ENCODE measurements at regions not wholly inside any gene's neighbourhood (a gene's known extent, or its start where the extent isn't known, plus 50 kb on each side); places are given as distances from the start of the nearest gene placed in this dataset.
A peak's percentile ranks its signal among the peaks of the same experiment; 100 is the strongest.

DNA sequence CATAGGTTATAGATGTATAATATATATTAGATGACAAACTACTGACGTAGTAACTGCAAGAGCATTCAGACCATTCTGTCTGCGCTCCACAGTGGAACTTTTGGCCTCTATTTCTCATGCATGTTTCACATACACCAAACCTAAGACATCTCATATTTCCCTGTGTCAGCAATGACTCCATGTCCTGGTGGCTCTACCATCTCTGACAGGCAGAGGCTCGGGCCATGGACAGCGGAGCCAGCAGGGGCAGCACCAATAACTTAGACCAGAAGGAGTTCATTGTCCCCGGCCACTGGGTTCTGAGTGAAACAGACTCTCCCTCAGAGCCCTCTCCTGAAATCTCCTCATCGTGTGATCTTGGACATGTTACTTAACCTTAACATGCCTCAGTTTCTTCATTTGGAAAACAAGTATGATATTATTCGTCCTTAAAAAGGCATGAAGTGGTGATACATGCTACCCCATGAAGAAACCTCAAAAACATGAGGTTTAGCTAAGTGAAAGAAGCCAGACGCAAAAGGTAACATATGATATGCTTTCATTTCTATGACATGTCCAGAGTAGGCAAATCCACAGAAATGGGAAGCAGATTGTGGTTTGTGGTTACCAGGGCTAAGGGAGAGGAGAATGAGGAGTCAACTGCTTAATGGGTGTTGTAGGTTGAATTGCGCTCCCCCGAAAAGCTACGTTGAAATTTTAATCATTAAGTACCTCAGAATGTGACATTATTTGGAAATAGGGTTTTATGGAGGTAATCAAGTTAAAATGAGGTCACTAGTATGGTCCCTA, 564.0 kb upstream of the JARID2 start:
- DNase-seq, result peak; percentile 60

DNA sequence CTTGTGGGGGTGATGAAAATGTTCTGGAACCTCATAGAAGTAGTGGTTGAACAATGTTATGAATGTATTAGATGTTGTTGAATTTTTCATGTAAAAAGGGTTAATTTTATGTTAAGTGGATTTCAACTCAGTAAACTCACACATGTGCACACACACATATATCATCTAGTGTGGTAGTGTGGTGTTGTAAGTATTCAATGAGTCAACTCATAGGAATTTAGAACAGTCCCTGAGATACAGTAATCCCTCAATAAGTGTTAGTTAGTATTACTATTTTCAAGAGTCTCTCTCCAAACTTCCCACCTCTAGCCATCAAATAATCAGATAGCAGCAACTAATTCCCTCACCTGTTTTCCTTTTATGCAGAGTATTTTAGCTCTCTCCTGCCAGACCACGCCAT, 563.1 kb upstream of the JARID2 start:
- peak; percentile 83 for DNase-seq

DNA sequence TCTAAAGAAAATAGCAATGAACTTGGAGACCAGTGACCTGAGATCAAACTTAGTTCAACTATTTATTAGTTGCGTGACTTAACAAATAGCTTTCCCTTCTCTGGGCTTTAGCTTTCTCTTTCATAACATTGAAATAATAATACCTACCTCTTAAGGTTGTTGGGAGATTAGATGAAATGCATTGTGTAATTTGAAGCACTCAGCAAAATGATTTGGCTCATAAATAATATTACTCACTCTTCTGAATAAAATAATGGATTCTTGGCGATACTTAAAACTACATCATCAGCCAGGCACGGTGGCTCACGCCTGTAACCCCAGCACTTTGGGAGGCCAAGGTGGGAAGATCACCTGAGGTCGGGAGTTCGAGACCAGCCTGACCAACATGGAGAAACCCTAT, 556.2 kb upstream of the JARID2 start:
- DNase-seq, result no peak

DNA sequence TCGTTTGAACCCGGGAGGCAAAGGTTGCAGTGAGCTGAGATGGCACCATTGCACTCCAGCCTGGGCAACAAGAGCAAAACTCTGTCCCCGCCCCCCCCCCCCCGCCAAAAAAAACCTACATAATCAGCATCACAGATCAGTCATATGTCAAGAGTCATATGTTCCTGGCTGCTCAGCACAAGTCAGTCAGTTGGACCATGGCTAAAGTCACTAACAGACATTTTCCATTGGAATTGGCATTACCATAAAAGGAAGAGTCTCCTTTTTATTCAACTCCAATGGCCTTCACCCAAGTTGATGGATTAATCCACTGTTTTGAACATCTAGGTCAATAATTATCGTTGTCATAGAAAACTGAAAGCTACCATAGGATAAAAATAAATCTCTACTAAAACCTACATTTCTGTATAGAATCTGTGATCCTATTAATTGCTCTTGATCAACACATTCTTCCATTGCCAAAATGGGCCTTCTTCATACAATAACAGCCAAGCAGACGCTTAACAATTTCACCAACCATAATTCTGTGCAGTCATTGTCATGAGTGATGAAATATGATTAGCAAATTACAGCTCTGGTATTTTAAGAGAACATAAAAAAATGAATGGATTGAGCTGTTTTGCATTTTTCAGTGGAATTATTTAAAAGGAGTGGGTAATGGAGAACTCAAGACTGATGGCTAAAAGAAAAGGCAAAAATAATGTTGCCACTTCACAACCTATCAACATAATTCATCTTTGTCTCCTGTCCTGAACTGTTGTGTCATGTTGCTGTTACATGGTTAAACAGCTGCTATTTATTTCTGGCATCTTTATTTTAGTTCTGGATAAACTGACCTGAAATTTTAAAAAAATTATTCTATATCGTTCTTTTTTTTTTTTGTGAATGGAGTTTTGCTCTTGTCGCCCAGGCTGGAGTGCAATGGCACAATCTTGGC, 555.5 kb upstream of the JARID2 start:
- DNase-seq, result peak; percentile 45

DNA sequence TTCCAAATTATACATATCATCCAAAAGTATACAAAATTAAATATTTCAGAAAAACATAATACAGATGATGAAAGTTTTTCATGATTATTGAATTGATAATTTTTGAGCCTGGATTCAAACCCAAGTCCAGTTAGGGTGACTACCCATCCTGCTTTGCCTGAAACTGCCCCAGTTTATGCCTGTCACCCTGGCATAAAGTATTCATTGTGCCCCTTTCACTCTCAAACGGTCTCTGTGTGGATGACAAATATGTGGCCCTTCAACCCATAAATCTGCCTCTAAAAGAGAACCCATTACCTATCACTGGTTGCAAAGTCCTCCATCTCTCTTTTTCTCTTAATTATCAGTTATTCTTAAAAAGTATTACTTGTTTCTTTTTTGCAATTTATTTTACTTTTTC, 553.7 kb upstream of the JARID2 start:
- no peak for DNase-seq

DNA sequence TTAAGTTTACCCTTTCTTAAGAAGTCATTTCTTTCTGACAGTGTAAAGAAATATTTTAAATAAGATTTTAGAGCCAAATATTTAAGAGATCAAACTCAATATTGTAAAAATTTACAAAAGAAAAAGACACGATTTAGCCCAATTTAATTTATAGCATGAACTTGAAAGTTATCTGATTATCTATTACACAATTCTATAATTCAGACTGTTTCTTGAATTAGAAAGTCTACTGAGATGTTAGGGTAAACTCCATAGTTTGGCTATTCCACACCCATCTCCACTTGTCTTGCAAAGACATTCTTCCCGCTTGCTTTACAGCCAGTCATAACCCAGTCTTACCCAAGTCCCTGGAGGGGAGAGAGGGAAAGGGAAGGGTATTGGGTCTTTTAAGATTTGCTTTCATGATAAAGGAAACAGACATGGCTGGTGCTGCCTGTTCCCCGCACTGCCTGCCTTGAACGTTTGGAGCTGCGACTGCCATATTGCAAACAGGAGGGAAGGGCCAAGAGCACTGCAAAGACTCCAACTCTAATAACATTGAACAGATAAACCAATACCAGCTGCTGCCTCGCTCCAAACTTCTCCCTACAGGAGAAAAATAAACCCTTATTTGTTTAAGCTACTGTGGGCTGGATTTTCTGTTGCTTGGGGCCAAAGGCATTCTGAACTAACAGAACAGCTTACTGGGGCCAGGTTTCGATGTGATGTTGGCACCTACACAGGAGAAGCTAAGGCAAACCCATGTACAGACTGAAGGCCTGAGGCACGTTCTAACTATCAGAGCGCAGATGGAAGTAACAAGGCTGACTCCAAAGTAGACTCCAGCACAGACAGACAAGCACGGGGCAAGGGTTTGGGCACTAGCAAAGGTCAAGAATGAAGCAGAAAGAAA, 552.3 kb upstream of the JARID2 start:
- no peak for DNase-seq

DNA sequence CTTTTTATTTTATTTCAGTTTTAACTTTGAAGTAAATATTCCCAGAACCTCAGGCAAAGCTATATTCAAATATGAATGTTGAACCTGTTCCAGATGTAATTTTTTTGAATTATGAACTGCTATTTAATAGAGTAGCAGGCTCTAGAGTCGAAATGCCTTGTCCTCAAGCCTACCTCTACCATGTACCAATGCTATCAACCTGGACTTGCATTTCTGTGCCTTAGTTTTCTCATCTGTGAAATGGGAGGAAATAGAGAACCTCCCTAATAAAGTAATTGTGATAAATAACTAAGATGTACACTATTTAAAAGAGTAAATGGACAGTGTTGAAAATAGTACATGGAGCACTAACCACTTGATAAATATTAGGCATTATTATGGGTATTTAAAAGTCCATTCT, 551.6 kb upstream of the JARID2 start:
- DNase-seq, result no peak

DNA sequence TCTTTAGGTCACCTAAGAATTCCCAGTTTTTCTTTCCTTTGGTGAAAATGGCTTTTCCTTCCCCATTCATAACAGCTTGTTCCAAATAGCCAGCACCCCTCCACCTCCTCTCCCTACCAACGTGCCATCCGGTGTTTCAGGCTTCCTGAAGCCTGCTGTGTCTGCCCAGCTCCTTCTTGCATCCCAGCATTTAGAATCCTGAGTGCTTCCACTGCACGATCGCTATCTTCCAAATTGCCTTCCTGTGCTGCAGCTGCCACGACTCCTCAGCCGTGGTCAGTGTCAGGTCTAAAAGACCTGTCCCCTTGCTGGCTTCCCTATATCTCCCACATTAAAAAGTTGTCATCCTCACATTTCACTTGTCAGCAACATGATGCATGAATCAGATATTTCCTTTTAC, 550.3 kb upstream of the JARID2 start:
- DNase-seq, result no peak

DNA sequence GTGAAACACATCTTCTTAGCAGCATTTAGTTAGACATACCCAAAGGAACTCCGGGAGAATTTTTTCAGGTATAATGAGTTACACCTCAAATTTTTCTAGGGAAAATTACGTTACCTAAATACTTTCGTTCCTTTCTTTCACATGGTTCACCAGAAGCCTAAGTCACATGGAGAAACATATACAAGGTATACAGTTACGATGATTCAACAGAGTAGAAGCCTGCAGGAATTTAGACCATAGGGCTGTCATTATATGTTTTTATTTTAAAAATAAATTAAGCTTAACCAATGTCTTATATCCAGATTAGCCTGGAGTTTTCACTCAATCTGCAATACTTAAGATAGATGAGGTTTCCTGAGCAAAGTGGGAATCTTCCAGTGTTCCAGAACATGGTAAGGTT, 549.5 kb upstream of the JARID2 start:
- no peak for DNase-seq

DNA sequence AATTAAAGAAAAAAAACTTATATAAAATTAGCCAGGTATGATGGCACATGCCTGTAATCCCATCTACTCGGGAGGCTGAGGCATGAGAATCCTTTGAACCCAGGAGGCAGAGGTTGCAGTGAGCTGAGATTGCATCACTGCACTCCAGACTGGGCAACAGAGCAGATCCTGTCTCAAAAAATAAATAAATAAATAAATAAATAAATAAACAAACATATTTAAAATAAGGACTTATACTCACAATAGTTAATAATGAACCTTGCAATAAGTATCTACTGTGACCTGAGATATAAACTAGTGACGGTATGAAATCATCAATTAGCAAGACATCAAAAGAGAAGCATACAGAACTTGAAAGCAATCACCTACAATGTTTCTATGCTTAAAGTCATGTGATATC, 548.4 kb upstream of the JARID2 start:
- DNase-seq, result no peak

DNA sequence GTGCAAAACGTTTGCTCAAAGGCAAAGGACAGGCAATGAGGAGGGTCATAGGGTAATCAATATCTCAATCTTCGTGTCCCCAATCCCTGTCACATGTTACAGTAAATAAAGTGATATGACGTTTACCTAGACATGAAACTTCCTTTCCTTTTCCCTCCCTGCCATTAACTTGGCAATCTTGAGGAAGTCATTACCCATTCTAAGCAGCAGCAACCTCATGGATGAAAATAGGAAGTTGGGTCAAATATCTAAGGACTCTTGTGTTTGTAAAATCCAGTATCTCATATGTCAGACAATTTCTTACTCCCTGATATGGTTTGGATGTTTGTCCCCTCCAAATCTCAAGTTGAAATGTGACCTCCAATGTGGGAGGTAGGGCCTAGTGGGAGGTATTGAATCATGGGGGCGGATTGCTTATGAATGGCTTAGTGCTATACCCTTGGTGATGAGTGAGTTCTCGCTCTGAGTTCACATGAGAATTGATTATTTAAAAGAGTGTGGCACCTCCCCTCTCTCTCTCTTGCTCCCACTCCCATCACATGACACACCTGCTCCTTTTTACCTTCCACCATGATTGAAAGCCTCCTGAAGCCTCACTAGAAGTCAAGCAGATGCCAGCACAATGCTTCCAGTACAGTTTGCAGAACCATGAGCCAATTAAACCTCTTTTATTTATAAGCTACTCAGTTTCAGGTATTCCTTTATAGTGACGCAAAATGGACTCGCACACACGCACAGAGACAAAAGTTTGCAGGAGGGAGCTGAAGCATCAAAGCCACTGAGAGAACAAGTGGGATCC, 545.9 kb upstream of the JARID2 start:
- no peak for DNase-seq

DNA sequence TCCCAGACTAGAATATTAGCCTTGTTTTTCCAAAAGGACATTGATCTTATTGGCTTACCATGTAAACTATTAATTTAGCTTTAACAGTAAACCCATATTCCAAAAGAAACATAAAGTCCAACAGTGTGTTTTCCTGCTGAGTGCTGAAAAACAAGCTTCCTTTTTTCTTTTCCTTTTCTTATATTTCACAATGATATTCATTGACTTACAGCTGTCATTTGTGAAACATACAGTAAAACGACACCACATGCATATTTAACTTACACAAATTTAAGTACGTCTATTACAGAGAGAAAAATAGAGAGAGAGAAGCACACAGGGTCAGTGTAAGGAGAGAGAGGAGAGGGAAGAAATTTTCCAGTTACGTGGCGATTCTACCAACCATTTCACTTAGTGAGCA, 543.9 kb upstream of the JARID2 start:
- DNase-seq, result no peak

DNA sequence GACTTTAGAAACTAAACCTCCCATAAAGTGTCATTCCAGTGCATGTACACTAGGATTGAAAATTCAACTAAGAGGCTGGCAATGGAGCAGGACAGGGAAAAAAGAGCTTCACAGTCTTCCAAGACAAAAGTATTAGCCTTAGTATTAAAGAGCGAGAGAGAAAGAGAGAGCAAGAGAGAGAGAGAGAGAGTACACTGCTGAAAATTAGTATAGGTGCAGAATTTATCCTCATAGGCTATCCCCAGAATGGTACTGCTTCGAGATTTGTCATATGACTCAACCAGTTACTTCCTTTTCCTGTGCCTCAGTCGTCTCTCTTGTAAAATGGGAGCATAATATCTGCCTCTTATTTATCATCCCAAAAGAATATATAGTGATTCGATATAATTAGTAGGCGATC, 543.2 kb upstream of the JARID2 start:
- DNase-seq, result no peak

DNA sequence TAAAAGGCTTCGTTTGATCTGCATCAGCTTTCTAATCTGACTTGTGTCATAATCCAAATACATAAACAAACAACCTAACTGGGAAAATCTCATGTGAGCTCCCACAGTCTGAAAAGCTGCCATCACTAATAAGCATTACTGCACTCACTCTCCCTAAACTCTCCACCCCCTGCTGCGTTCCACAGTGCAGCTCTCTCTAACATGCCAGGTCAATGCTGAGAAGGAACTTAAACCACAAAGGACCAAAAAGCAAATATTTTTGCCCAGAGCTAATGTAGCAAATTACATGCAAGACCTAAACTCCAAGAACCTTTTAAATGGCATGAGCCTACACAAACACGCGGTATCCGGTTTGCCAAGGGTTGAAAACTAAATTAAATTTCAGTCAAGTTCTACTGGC, 542.3 kb upstream of the JARID2 start:
- peak; percentile 73 for DNase-seq

DNA sequence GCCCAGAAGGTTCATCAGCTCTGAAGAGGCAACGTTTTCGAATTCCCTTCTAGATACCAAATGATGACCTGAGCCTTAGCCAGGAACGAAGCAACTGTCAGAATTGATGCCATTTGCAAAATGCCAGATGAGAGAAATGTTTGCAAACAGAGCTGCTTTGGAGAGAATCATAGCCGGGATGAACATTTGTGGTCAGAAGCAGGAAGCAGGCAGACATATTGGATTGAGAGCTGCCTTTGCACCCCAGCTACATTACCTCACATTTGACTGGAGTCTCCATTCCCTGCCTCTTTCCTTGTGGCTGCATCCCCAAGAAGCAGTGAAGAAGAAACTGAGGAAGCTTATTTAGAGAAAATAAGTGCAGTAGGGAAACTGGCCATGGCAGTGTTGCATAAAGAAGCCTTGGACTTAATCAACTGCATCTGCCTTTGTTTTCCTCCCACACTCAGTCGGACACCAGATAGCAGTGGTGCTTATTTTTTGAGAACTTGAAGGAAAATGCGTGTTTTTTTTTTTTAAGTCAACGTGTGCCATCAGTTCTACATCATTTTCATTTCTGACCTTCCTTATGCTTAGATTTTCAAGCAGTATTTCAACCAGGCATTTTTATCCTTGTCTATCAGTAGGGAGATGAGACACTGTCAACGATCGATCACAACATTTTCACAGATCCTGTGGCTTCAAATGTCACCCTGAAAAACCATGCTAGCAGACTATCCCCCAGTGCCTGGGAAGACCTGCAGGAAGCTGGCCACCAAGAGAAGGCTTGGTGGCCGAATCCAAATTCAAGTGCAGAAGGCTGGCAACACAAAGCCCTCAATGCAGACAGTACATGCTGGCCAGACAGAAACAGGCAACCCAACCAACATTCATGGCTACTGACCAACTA, 541.2 kb upstream of the JARID2 start:
- DNase-seq, result no peak

DNA sequence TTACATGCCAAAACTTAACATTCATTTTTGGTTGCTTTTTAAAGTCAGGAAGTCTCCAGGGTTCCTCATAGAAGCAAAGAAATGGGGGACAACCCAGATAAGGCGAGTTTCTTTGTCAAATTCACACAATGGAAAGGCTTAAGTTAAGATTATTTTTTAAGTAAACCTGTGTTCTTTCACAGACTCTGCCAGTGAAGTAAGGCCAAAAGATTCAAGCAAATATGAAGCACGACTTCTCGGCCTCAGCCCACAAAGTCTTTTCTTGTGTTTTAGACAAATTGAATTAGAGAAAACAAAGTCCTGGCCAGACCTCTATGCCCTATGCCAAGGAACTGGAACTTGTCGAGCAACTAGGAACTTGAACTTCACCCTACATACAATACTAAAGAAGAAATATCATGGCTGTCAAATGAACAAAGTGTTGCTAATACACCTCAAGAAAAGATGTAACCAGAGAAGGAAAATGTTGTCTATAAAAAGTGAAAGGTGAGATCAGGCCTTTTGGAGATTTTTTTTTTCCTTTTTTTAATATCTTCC, 540.0 kb upstream of the JARID2 start:
- DNase-seq, result no peak

DNA sequence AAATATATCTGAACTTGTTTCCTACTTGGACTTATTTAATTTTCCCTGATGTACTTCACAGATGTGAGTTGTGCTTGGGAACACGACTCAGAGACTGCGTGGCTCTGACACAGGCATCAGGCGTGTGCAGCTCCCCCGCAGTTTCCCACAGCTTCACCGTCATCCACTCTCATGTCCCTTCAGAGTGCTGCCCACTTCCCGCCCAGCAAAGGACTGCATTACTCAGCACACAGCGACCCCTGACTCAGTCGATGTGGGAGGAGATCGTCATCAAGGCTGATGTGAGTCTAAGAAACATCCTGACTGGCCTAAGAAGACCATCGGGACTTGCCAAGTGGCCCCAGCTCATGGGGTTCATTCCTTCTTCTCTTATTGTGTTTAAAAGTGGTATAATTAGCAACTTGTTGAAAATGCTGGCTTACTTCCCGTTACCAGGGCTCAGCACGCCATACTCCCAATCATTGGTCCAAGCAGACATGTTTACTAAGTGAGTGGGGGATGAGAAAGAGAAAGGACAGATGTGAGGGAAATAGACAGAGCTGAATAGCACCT, 539.4 kb upstream of the JARID2 start:
- peak; percentile 95 for DNase-seq

DNA sequence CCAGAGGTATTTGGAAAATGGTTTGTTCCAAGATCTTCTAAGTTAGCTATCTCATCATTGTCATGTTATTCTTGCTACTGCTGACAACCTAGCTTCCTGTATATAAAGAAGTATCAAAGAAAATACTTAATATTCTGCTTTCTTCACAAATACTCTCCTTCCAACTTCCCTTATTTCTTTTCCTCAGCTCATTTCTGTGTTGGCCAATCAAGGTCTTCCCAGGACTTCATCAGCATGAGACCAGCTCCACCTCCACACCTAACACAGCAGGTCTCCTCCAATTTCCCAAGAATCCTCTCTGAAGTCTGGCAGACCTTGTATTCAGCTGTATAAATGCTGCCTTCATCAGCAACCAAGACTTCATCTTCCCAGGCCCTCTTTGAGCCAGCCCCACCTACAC, 538.6 kb upstream of the JARID2 start:
- no peak for DNase-seq

DNA sequence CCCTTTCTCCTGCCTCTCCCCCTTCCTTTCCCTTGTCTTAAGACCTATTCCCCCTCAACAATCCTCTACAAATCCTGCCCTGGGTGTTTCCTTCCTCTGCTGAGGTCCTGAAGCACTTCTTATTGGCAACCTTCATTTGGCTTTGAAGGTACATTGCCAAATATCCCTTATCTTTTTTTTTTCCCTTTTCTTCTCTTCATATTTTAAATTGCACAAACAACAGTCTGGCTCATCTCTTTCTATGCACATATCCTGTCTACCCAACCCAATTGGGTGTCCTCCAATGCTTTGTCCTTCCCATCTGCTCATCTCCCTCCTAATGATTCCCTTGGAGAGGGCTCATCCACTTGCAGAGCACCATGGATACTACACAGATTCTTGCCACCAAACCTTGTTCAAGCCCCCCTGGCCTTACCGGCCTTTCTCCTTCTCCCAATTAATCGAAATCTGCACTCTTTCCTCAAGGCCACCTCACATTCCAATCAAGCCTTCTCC, 537.9 kb upstream of the JARID2 start:
- DNase-seq, result no peak

DNA sequence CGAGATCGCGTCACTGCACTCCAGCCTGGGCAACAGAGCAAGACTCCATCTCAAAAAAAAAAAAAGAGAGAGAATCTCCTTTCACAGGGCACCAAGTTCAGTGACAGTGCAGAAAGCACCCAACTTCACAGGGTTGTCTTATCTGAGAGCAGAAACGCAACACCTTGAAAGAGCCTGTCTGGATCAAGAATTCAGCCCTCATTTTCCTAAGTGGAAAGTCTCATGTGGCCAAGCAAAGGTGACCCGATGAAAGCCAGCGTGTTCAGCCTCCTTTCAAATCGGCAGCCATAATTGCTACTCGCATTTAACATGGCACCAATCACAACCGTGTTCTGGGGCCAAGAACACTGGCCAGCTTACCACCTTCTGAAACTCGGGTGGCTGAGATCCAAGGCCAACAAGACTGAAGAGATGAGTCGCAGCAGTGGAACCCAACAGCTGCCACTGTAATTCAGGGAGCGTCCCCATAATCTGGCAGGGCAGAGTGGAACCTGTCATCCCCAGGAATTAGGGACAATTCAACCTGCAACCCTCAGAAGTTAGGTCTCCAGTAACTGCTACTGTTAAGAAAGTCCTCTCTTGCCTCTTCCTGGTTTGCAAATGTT, 536.7 kb upstream of the JARID2 start:
- no peak for DNase-seq

Data from fibroblast of upper back skin (primary cell).